Inferior parietal cortex (tissue), 1 donor: ENCODE measurements at regions not wholly inside any gene's neighbourhood (a gene's known extent, or its start where the extent isn't known, plus 50 kb on each side); places are given as distances from the start of the nearest gene placed in this dataset.

Experiments
- DNase-seq: peaks from one replicate; pipeline ENCODE4 v3.0.0-alpha.2; 2016; ENCODE audit errors: extremely low spot score

DNA sequence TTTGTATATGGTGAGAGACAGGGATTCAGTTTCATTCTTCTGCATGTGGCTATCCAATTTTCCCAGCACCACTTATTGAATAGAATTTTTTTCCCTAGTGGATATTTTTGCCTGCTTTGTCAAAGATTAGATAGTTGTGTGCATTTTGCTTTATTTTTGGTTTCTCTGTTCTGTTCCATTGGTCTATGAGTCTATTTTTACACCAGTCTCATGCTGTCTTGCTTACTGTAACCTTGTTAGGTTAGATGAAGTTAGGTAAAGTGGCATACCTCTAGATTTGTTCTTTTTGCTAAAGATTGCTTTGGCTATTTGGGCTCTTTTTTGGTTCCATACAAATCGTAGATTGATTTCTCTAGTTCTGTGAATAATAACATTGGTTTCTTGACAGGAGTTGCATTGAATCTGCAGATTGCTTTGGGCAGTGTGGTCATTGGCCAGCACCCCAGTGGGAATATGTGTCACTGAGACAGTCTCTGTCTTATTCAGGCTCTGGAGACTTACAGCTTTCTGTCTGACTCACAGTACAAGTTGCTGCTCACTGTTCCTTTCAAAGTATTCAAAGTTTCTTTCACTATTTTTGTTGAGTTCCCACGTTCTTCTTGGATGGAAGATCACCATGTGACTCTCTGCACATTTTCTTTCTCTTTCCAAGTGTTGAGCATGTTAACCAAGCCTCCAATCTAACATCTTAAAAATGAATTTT is 709.1 kb downstream of the CDH11 start:
- DNase-seq: no peak

DNA sequence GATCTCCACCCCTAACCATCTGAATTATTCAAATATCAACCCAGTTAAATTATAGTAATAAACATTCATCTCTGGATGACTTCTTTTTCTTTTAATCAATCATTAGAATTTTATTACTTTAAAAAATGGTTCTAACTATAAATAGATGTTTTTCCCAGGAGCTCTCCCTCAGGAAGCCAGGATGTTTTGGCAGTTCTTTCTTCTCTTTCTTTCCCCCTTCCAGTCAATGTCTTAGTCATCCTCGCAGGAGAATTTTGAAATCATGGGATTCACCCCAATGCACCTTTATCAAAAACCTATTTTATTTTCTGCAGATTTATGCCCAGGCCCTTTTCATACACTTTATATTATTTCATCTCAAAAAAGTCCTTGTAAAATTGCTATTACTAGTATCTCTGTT is 711.6 kb downstream of the CDH11 start:
- no peak for DNase-seq

DNA sequence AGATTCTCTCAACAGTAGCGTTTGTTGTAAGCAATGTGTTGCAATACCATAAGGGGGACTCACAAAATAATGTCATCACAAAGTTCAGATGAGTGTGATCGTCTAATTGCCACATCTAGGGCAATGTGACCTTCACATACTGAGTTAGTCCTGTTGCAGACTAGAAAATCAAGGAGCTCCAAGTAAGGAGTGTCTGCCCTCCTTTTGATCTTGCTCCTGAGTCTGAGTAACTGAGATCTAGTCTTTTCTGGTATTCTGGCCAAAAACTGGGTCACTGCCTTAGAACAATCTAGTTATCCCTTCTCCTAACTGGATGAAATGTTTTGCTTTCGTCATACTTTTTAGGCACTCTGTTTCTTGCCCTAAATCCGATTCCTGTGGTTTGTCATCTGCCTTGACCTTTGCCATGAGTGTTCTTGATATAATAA is 712.1 kb downstream of the CDH11 start:
- DNase-seq: no peak

DNA sequence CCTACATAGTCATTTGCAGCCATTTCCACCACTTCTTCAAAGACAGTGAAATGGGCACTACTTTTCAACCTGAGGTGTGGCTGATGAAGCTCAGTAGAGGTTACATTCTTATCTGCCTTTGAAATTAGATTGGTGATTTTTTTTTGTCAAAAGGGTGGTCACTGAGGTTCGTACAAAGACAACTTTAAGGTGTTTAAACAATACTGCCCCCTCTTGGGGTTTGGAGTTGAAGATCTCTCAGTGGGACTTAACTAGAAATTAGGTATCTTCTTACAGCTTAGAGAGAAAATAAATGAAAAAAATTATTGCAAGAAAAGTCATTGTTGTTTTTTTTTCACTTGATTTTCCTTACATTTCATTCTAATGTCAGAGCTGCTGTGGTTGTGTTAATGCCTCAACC is 713.2 kb downstream of the CDH11 start:
- DNase-seq: no peak

DNA sequence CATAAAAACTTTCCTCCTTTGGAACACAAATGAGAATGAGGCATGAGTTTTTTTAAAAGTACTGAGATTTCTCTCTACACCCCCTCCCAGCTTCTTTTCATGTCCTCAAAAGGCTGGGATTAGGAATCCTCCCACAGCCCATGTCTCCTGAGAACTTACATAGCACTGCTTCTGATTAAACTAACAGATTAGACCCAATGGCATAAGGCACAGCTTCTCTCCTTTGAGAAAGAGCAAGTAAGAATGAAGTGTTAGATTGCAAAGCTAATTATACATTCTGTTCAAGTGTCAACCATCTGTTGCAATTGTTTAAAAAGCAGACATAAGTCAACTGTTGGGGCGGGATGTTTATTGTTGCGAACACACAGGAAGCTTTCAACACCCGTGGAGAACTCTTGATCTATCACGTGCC is 715.1 kb downstream of the CDH11 start:
- DNase-seq: peak; percentile 28

DNA sequence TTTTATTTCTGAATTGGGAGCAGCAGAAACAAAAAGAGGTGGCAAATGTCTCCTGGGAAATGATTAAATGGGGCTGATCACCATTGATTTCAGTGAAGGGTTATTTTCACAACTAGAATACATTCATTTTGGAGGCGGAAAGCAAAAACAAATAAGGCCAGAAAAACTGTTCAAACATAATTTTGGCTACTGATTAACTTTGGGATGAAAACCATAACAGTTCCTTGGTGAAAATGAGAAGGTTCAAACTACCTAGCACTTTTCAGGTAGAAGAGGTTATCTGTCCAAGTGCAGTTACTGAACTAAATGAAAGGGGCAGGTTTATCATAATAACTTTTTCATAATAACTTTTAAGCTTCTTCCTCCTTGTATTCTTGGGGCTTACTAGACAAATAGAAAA is 718.5 kb downstream of the CDH11 start:
- DNase-seq: no peak

DNA sequence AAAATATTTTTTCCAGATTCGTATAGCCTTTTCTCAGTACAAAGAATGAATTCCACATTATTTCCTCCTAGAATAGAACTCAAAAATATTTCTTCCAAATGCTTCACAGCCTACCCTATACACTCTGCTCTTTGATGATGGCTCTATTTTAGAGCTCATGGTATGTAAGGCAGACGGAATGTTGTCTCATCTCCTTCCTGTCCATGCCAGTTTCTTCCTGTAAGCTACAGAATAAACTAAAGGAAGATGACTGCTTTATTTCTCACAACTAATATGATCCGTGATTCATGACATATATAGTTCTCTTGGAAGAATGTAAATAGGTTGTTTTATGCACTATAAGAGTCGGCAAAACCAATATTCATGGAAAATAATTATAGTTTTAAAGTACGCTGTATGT is 723.1 kb downstream of the CDH11 start:
- no peak for DNase-seq

DNA sequence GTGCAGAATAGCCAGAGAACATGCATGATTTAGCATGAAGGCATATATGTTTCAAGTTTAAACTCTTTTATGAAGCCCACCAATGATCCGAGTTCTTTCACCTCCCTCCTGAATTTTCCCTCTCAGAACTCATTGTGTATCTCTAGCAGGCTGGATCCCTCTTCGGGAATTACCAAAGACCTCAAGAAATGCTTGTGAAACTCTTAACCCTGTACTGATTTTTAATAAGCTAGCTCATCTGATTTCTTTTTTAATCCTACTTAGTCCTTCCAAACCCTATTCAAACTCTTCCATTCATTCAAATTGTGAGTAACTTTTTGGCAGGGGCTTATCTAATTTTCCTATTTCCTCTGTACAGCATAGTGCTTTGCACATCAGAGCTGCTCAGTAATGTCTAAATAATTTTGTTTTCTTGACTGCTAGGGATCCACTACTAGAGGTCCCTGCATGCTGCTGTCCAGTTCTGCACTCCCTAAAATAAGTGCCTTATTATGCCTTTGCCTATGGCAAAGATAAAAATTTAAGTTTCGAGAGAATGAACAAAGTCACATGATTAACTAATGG is 723.8 kb downstream of the CDH11 start:
- no peak for DNase-seq

DNA sequence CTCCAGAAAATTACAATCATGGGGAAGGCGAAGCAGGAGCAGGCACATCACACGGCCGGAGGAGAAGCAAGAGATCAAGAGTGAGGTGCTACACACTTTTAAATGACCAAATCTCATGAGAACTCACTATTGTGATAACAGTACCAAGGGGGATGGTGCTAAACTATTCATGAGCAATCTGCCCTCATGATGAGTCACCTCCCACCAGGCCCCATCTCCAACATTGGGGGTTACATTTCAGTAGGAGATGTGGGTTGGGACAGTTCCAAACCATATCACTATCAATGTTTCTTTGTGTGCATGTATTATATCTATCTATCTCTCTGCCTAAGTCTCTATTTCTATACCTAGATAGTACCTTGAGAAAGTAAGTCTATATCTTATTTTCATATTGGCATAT is 724.8 kb downstream of the CDH11 start:
- no peak for DNase-seq

DNA sequence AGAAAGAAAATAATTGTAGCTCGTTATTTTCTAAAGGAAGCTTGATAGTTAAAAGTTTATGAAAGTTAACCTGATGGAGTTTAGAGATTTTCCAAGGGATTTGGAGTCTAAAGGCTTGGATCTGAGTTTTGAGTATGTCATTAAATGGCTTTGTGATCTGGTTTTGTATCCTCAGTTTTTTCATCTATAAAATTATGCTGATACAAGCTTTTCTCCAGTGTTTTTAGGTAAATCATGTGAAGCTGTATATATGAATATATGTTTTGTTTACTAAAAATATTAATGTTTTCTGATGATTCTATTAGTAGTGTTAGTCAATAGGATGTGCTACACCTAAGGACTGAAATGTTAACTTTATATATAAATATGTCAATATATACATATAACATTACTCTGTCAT is 727.8 kb downstream of the CDH11 start:
- DNase-seq: no peak

DNA sequence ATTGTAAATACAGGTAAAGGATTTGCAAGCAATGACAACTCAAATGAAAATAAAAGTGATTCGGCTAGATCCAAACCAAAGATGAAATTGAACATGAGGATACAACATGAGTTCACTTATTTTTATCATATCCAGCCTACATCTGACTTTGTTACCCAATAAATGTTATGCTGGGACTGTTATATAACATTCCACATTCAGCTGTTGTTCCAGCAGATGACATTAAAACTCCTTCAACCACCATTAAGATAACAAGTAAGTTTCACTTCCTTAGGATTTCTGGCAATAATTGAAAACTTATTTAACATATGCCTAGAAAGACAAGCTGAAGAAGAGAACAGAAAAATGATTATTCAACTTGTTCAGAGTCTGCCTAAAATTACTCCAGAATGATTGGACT is 729.4 kb downstream of the CDH11 start:
- DNase-seq: peak; percentile 29

DNA sequence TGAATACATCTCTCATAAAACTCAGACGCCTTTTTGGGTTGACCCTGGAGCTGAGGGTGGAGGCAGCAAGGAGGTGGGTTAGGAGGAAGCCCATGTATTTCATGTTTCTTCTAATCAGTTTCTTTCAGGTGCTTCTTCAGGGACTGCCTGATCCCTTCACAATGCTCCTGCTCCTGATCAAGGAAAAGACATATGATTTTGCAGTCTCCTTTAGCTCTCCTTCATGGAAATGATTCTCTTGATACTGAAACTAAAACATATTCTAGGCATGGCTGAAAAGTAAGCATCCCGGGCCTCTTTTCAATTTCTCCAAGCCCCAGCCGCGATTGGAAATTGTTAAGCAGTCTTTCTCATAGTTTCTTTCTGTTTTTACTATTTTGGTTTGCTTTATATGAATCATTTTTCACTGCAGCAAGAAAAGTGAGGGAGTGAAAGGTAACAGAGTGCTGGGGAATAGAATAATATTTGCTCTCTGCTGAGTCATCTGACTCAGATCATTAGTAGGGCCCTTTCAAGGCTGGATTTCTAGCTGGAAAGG is 730.7 kb downstream of the CDH11 start:
- DNase-seq: peak; percentile 27

DNA sequence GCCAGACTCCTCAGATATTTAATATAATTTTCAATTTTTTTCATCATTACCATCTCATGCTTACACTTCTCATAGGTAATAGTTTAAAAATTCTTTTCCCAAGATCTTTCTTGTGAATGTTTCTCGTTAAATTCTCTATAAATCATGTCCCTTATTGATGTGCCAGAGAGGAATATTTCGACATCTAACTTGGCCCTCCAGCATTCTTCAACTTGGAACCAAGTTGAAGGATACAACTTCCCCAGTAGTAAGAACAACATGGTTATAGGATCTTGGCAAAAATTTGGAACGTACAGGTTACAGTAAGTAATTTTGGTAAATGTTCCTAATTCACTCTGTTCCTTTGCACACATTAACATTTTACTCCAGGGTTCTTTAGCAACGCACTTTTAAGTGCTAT is 731.8 kb downstream of the CDH11 start:
- no peak for DNase-seq

DNA sequence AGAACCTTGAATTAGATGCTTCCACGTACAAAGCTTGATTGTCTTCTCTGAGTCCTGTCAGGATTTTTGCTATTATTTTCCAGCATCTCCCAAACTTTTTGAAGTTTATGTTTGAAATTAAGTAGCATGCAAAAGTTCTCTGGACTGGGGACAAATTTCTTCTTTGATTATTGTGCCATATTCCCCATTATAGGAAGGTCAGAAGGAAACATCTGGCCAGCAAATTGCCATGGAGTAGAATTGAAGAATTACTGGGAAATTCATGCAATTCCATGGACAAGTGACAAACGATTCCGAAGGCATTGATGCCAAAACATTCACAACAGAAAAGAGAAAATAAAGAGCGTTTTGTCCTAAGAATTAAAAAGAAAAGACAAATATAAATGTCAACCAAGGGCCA is 737.2 kb downstream of the CDH11 start:
- DNase-seq: no peak

DNA sequence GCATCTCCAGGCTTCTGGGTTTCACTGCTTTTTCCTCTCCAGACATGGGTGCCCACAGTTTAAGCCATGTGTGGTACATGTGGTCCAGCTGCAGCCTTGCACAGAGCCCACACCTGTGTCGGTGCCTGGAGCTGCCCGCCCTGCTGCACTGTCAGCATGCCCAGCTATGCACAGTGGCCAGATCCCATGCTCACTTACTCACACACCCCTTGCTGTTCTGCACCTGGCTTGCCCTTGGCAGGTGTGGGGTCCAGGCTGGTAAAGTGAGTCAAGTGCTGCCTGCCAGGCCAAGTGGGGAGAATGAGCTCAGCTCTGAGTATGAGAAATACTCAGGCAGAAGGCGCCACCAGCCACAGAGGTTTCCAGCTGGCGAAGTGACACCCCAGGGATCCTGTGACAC is 739.9 kb downstream of the CDH11 start:
- DNase-seq: no peak

DNA sequence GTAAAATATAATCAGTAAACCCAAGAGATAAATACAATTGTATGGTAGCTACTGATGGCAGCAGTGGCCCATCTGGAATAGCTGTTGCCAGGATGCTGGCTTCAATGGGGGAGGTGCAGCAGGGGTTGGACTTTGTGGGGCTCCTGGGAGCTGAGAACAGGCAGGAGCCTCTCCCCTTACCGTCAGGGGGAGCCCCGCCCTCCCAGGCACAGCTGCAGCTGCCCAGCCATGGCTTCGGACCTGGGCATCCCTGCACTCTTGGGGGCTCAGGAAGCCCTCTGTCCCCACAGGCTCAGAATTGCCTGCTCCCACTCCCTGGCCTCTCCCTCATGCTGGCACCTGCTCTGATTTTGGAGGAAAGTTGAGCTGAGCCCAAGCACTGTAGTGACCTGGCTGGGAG is 741.1 kb downstream of the CDH11 start:
- DNase-seq: no peak

DNA sequence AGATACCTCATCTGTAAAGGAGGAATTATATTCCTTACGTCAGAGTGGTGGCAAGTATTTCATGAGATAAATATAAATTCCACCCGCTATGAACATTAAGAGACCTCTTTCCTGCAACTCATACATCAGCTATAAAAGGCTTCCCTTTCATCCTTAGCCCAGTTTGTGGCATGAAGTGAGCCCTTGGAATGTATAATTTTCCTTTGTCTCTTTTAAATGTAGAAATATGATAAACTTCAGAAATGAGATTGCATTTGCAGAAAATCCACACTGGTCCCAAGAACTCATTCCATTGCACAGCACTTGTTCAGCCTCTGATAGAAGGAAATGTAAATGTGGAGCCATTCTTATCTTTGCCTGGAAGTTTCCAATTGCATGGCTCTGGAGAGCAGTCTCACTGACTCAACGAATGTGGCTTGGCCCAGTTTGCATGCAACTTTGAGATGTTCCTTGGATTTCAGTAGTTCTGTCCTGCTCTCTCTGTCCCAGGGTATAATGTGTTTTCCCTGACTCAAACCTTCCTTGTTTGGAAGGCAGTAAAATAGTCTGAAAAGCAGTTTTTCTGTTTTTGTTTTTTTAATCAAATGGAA is 746.4 kb downstream of the CDH11 start:
- no peak for DNase-seq

DNA sequence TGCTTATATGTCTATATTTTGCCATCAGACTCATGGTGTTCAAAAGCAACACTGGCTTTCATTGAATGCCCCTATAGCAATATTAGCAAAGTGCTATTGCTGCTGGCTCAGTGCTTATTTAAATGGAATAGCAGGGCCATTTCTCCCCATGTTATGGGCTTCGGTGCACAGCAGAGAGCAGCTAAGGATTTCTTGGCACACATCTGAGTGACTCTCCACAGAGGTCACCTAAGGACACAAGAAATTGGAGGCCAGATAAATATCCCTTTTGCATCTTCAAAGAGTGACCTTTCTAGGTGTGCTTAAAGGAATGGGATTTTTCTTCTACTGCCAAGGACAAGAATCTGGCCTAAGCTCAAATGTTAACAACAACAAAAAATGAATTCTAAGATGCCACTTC is 751.8 kb downstream of the CDH11 start:
- no peak for DNase-seq

DNA sequence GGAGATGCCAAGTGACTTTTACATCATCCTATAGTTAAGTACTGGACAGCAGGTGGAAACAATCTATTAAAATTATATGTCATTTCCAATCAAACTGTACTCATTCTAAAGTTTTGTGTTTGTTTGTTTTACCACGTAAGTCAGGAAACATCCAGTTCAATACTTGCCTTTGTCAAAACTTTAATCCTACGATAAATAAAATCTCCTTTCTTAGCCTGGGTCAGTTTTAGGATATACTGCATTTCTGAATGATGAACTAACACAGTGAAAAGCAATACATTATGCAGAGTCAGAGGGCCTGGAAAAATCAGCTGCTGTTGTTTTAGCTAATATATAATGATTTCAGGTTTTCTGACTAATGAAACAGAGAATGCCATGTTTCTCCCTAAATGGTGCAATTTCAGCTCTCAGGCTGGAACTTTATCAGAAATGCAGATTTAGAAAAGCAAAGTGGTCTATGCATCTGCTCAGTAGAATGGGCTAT is 756.4 kb downstream of the CDH11 start:
- DNase-seq: no peak

DNA sequence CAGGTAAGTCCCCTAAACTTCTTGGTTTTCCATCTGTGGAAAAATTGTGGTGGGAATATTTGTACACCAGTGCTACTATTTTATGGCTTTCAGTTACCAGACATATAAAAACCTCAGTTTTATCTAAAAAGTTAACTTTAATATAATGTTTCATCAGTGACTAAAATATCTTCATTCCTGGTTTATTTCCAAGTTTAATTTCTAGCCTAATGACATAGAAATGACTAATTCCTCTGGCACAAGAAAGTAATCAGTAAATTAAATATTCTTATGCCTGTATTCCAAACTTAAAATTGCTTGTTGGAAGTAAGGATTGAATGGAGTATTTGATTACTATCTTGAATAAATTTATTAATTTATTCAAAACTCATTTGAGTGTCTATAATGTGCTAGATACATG is 757.0 kb downstream of the CDH11 start:
- no peak for DNase-seq

DNA sequence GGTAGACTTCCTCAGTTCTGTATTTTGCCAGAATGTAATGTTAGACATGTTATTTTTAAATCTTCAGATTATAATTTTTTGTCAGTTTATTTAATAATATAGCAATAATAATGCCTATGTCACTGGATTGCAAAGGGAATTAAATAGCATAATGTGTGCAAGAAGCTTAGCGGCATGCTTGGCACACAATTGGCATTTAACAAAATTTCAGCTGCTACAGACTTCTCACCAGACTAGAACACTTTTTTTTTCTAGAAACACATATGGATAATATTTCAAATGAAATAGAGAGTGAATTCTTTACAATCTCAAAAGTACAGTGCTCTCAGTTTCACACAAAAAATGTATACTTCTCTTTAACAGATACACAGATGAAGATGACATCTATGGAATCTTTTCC is 757.4 kb downstream of the CDH11 start:
- DNase-seq: no peak

DNA sequence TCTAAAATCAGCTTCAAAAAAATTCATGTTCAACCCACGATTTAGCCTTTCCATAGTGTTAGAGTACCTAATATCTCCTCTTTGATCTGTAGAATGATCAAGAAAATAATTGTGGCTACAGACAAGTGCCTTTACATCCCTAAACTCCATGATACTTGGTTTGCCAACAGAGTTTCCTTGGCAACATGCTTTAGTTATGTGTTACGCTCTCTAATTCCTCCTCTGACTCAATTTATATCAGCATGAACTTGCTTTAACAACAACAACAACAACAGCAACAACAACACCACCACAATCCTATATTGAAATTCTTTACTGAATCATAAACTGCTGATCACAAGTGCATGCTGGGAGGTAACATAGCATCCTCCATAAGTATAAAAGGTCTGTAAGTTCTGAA is 757.8 kb downstream of the CDH11 start:
- DNase-seq: no peak

DNA sequence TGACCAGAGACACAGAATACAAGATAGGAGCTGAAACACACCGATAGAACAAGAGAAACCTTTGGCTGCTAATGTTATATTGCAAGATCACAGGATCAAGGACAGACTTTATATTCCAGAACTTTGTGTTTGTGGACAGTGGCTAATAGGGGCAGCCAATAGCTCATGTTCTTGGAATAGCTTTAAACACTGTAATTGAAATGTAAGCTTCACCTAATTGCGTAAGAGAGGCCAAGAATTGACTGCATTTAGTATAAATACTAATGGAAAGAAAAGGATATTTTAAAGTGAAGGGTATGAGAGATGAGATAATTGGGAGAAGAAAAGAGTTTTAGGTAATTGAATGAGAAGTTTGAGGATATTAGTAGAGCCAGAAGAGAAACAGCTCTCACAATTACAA is 758.8 kb downstream of the CDH11 start:
- no peak for DNase-seq
